ENCODE measurements at regions not wholly inside any gene's neighbourhood (a gene's known extent, or its start where the extent isn't known, plus 50 kb on each side); places are given as distances from the start of the nearest gene placed in this dataset.

DNA sequence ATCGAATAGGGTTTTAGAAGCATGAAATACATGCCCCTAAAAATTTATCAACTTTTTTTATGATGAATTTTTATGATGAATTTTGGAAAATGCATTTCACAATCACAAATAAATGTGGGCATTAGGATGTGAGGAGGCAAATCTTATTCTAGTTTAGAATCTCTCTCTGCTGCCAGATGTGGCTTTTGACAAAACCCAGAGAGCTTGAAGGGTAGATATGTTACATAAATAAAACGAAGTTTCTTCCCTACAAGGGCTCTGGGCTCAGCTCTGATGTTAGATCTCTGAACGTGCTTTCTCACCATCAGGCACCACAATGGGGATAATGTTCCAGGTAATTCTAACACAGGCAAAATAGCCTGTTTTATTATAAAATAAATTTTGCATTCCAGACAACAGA is 102.3 kb upstream of the ADAMTSL1 start:
- Histone ChIP-seq H3K27ac (no peak overlapping the region), H3K36me3 (no peaks in the 10 kb centered on the region), H3K27me3 (no peaks in the 10 kb centered on the region), H3K9me3 (no peaks in the 10 kb centered on the region), H3K4me1 (no peaks in the 10 kb centered on the region), H3K4me3 (no peak overlapping the region)
- ATAC-seq: no peak
- no peak for DNase-seq
- TF ChIP-seq CTCF (IDR thresholded peaks at IDR 0.05 in 4 of 5, conservative IDR thresholded peaks at IDR 0.05 in 1 of 5) (no peak), POLR2A (IDR thresholded peaks at IDR 0.05) (no peak)
- in situ Hi-C loops (cut with MboI; ENCODE audit: low sequenced_read_pairs in 4 of 4): no loop called here
- intact Hi-C loops (cut with DNase I; ENCODE audit: low total_unique reads): no loop called here

DNA sequence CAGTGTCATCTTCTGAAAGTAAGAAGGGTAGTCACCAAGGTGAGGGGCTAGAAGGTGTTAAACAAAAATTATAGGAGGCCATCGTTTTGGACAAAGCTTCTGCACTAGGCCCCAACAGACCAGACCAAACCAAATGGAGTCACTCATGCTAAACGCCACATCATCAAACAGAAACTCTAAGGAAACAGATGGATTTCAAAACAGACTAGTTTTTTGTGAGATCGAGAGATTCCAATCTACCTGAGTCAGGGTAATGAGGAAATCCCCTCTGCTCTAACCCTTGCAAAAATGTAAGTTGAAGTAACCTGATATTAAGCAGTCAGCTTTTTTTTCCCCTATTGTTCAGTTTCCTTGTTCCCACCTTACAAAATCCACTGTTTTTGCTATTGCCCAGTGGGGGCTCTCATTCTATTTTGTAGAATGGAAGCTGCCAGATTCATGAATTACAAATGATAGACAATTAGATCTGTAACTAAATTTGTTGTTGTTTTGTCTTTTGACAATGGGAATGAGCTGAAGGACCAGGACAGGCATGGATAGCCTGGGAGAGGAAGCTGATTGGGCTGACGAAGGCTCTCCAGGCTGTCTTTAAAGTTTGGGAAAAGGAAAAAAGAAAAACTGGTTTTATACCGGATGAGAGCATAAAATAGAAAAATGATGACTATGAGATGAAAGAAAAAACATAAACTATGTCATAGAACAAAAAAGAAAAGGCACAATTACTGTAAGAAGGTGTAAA is 94.7 kb upstream of the ADAMTSL1 start:
- DNase-seq (no peak), ATAC-seq (no peak)
- Histone ChIP-seq H3K9me3 (no peaks in the 10 kb centered on the region), H3K4me1 (no peaks in the 10 kb centered on the region), H3K27ac (no peak overlapping the region), H3K27me3 (no peaks in the 10 kb centered on the region), H3K4me3 (no peak overlapping the region), H3K36me3 (no peaks in the 10 kb centered on the region)
- in situ Hi-C loops (cut with MboI; ENCODE audit: low sequenced_read_pairs in 4 of 4): no loop called here
- TF ChIP-seq CTCF (IDR thresholded peaks at IDR 0.05 in 4 of 5, conservative IDR thresholded peaks at IDR 0.05 in 1 of 5): no peak
- TF ChIP-seq POLR2A (IDR thresholded peaks at IDR 0.05): no peak
- intact Hi-C loops (cut with DNase I; ENCODE audit: low total_unique reads): no loop called here

GRCh38 chr9:18382243-18382642 is 91.7 kb upstream of the ADAMTSL1 start:
- H3K4me1 ChIP-seq: no peaks in the 10 kb centered on the region
- no peak overlapping the region for H3K4me3 ChIP-seq

GRCh38 chr9:18384066-18384465 is 89.9 kb upstream of the ADAMTSL1 start:
- ATAC-seq (no peak), DNase-seq (no peak)
- in situ Hi-C loops (cut with MboI; ENCODE audit: low sequenced_read_pairs in 4 of 4) (no loop called here), intact Hi-C loops (cut with DNase I; ENCODE audit: low total_unique reads) (no loop called here)
- Histone ChIP-seq H3K4me1 (no peaks in the 10 kb centered on the region), H3K36me3 (no peaks in the 10 kb centered on the region), H3K4me3 (no peak overlapping the region), H3K9me3 (no peaks in the 10 kb centered on the region), H3K27ac (no peak overlapping the region), H3K27me3 (no peaks in the 10 kb centered on the region)
- TF ChIP-seq CTCF (IDR thresholded peaks at IDR 0.05 in 4 of 5, conservative IDR thresholded peaks at IDR 0.05 in 1 of 5): no peak
- TF ChIP-seq POLR2A (IDR thresholded peaks at IDR 0.05): no peak

More at GRCh38 chr9:18382243-18382642, 91.7 kb upstream of the ADAMTSL1 start:
- ATAC-seq (no peak), DNase-seq (no peak)
- Histone ChIP-seq H3K36me3 (no peaks in the 10 kb centered on the region), H3K27ac (no peak overlapping the region), H3K27me3 (no peaks in the 10 kb centered on the region), H3K9me3 (no peaks in the 10 kb centered on the region)
- intact Hi-C loops (cut with DNase I; ENCODE audit: low total_unique reads): no loop called here
- TF ChIP-seq CTCF (IDR thresholded peaks at IDR 0.05 in 4 of 5, conservative IDR thresholded peaks at IDR 0.05 in 1 of 5) (no peak), POLR2A (IDR thresholded peaks at IDR 0.05) (no peak)
- in situ Hi-C loops (cut with MboI; ENCODE audit: low sequenced_read_pairs in 4 of 4): no loop called here
